NCI-H128 (cell line): ENCODE measurements at regions not wholly inside any gene's neighbourhood (a gene's known extent, or its start where the extent isn't known, plus 50 kb on each side); places are given as distances from the start of the nearest gene placed in this dataset.
"Not testable (repeated sequence)": the region's sequence is repeated elsewhere in the genome, so short reads cannot be mapped to it uniquely, and the experiment has no call there.

Experiments
- DNase-seq: peaks from one replicate; lab custom pipeline; 2025; ENCODE audit not compliant: unreplicated experiment; lab: John Stamatoyannopoulos, UW

DNA sequence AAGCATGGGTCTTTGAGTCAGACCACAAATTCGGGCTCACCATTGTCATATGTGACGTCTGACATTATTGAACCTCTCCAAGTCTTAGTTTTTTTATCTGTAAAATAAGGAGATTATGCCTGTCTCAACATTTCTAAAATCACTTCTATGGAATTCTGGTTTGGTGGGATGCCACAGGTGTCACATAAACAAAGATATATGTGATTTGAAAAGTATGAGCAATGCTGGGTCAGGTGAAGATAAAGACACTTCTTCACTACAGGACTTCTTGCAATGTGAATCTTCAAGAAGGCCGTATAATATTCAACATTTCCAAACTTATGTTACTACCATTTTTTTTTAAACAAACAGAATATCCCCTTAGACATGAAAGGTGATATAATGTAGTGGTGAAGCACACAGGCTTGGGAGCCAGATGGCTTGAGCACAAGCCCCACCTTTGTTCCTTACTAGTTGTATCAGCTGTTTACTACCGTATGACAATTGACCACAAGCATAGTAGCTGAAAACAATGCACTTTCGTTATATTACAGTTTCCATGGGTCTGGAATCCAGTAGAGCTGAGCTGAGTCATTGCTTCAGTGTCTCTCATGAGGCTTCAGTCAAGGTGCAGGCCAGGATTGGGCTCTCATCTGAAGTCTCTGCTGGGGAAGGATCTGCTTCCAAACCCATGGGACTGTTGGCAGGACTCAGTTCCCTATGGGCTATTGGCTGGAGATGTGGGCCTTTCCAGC, 87.7 kb downstream of the UTP18 start:
- DNase-seq: no peak

DNA sequence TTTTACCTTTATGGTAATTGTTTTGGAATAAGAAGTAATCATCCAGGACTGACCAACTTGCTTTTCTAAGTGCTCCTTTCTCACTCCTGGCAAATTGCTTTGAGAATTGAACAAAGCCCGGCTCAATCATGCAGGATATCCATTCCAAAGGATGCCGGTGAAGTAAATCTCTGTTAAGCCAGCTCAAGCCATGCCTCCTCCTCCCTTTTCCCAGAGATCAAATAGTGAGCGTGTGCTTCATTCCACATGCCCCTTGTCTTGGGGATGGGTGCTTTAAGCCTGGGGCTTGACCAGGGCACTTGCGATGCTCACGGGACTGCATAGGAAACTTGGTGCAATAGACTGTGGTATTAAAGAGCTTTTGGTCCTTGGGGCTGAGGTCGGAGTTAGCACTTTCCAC, 90.7 kb downstream of the UTP18 start:
- DNase-seq: no peak

DNA sequence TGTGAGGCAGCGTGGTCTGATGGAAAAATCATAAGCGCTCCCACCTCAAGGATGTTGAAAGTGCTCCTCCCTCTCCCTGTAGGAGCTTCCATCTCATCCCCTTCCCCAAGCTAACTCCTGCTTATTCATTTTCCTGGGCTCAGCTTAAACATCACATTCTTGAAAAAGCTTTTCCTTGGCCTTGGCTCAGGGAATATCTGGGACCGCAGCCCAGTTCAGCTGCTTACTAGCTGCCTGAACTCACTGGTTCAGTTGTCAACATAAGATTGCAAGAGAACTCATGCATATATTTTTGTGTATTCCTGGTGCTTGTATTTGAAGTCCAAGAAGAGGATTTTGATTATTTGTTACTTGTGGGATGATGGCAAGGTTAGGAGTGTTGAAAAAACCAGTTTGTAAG, 91.5 kb downstream of the UTP18 start:
- DNase-seq: no peak

DNA sequence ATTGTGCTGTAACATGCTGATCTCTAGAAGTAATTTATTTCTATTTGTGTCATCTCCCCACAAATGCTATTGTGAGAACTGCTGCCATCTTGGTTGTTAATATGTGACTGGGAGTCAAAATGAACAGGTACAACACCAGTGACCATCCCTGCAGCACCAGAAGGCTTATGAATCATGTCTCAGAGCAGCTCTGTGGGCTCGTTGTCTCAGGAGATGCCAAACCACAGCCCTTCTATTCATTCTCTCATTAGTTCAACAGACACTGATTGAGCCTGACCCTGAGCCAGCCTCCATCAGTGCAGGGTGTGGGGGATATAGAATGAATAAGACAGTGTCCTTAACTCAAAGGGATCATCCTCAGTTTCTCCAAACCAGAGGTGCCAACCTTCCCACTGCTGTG, 92.5 kb downstream of the UTP18 start:
- no peak for DNase-seq

DNA sequence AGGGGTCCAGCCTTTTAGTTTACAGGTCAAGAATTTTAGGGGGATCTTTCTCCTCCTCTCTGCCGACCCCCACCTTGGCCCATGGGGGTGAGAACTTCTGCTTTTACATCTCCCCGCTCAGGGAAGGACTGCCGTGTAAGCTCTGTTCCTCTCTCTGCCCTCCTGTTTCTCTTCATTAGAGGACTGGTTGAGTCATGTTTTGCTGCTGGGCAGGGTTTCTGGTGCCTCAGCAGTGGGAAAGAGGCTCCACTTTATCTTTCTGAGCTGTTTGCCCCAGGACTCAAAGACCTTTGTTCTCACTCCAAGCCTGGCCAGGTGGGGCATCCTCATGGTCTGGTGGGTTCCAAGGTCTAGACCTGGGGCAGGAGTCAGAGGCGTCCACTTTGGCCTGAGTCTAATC, 93.0 kb downstream of the UTP18 start:
- DNase-seq: no peak

DNA sequence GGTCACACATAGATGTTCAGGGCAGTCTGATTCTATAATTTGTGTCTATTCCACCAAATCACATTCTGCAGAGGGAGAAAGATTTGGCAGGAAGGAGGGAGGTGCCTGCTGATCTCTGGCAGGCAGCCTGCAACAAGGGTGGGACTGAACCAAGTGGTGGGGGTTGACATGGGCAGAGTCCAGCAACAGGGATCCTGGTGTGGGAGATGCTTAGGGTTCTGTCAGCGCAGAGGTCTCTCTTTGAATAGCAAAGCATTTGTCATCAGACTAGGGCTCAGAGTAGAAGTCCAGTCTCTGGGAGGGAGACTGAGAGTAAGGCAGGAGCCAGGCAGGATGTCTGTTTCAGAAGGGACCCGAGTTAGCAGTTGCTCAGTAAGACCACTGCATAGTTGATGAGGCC, 94.6 kb downstream of the UTP18 start:
- DNase-seq: no peak

DNA sequence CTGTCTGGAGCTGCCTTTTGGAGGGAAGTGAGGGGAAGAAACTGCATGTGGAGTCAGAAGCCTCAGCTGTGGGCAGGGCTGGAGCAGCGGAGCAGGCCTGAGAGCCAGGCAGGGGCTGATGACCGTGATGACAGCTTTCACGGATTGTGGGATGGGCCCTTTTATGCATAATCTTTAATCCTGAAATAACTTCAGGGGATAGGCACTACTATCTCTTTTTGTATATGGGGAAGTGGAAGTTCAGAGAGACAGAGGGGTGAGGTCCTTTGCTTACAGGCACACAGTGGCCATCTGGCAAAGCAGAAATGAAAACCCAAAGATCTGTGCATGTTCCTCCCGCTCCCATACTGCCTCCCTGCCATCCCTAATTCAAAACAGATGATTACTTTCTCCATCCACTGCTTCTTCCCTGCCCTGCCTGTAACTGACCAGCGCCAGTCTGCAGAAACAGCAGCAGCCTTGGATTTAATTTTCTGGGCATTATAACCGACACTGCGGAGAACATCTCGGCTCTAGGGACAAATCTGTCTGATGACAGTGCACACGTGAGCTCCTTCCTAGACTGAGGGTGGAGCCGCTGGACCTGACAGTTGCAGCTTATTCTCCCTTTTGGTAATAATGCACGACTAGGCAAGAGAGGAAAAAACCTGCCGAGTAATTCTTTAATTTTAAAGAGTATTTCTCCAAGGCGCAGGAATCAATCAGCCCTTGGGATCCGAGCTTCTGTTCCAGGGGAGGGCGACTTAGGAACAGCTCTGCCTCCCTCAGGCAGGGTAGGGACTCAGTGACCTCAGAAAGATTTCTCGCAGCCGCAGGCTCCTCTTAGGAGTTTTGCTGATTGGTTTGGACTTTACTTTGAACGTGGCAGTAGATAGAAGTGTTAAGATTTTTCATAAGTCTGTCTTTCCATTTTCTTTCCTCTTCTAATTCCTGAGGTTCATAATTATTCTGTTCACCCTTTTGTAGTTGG, 95.4 kb downstream of the UTP18 start:
- DNase-seq: no peak

DNA sequence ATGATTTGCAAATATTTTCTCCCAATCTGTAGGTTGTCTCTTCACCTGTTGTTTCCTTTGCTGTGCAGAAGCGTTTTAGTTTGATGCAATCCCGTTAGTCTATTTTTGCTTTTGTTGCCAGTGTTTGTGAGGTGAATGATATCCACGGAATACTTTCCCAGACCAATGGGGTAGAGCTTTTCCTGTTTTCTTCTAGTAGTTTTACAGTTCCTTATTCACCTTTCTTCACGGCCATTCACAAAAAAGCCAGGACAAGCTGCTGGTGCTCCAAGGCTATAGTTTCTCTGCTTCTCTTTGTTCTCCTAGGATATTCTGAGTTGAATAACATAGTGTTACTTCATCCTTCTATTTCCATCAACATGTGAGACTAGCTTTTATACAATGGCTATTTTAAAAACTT, 98.7 kb downstream of the UTP18 start:
- DNase-seq: no peak

DNA sequence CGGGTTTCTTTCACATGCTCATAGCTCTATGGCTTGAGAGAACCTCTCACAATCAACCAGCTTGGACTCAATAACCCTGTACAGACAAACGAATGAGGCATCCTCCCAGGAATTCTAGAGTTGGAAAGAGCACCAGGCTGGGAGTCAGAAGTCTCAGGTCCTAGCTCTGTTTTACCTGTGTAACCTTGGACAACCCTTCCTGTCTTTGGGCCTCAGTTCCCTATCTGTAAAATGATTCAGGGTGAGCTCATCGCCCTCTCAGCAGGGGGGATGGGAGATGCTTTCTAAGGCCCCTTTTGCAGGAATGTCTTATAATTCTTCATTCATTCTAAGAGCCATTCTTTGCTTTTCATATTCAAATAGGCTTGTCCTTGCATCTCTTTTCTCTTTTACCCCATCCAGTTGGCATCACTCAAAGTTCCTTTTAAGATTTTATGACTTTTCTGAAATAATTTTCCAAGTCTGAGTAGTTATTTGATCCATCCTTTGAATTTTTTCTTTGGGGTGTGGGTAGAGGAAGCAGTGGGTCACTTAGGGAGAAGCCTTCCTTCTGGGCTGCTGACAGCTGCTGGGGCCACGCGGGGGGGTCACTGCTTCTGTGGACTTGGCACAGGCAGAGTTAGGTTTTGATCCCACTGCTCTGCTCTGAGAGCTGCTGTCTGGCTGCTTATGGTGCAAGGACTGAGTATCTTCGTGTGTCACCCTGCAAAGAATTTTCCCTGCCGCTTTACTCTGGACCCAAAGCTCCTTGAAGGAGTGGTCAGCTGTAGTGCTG, 102.7 kb downstream of the UTP18 start:
- no peak for DNase-seq

DNA sequence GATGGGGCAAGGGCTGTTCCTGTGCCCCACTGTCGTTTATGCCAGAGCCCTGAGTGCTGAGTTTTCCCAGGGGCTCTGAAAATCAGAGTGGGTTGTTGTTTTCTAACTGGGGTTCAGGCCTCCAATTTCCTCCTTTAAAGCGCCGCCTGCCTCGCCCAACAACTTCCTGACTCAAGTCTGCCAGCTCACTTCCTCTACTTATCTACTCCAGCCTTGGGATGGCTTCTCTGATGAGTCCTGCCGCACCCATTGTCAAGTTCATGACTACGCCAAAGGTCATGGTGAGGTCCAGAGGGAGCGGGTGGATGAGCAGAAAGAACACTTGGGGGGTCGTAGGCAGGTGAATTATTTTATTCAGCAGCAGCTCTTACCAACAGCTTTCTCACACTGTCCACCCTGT, 104.7 kb downstream of the UTP18 start:
- no peak for DNase-seq

DNA sequence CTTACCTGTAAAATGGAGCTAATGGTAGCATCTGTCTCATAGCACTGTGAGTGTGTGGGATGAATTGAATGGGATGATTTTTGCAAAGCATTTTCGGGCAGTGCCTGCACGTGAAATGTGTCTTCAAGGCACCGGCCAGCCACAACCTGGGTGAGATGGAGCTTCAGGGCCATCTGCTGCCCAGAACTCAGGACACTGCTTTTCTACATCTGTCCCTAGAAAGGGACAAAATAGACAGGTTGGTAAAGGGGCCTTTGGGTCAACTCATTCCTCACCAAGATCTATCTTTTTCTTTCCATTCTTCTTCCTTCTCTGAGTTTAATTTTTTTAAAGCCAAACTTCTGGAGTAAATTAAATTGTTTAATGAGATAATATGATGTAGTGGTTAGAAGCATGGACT, 106.5 kb downstream of the UTP18 start:
- DNase-seq: no peak

DNA sequence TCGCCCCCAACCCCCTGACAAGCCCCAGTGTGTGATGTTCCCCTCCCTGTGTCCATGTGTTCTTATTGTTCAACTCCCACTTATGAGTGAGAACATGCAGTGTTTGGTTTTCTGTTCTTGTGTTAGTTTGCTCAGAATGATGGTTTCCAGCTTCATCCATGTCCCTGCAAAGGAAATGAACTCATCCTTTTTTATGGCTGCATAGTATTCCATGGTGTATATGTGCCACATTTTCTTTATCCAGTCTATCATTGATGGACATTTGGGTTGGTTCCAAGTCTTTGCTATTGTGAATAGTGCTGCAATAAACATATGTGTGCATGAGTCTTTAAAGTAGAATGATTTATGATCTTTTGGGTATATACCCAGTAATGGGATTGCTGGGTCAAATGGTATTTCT, 107.5 kb downstream of the UTP18 start:
- DNase-seq: not testable (repeated sequence)

DNA sequence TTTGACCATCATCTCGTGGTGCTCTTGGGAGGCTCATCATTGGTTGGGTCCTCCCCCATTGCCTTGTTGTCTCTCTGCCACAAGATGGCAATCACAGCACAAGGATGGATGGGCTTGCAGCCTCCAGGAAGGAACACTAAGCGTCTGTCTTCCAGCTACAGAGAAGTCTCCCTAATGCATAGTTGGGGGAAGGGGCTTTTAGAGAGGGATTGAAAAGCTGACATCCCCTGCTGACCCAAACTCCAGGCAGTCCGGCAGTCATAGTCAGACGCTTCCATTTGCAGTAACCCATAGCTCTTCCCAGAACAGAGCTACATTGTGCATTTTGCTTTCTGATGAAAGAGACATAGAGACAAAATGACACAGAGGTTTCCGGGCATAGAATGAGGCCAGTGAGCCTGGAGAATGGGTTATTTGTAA, 111.4 kb downstream of the UTP18 start:
- DNase-seq: no peak

DNA sequence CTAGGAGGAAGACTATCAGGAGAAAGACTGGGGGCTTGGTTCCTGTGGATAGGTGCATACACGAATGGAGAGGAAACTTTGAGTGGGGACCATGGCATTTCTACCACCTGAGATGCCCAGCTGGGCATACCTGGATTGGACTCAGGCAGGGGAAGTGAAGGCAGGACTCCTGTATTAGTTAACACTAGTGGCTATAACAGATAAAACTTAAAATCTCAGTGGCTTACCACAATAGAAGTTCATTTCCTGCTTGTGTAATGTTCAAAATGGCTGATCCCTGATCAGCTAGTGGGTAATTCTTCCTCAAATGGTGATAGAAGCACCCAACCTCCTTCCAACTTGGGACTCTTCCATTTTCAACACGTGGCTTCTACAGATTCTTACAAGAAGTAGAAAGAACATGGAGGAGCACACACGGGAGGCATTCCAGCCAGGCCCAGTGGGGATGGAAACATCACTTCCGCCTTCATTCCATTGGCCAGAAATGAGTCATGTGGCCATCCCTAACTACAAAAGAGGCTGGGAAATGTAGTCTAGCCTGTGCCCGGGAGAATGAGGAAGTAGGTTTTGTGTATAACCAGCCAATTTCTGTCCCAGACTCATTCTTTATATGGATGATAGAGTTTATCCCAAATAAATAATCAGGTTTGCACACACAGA, 112.1 kb downstream of the UTP18 start:
- DNase-seq: no peak

DNA sequence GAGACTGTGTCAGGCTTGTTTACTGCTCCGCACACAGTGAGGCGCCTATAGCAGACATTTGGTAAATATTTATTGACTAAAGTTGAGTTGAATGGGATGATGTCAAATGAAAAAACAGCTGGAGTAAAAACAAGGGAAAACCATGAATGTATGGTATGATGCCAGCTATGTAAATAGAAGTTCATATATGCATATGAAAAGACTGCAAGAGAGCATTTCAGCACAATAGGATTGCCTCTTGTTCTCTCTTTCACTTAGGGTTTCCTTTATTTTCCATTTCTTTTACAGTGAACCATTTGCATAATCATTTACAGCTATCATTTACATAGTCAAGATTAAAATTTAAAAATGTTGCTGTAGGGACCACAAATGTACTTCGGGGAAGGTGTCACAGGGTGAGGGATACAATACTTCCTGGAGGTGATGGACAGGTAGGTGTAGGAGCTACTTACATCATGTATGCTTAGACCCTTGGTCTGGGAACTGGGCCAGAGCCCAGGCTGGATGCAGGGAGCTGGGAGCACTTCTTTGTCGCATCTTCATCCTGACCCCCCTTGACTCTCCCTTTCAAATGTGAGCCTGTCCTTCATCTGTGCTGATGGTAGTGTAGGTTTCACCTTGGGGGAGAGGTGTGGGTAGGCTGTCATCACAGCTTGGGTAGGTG, 113.3 kb downstream of the UTP18 start:
- no peak for DNase-seq

DNA sequence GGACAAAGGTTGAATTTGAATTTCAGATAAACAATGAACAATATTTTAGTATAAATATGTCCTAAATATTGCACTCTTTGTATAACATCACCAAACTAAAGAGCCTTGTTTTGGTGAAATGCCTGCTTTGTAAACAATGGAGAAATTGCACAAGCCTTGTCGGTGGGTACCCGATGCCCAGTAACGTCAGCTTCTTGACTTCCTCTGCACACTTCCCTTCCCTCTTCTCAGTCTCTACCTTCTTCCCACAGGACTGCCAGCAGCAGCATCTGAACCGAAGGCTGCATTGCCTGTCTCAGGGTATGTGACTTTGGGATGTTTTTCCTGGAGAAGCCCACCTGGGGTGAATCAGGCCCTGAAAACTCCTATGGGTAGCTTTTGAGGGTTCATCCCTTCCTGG, 113.9 kb downstream of the UTP18 start:
- DNase-seq: no peak

DNA sequence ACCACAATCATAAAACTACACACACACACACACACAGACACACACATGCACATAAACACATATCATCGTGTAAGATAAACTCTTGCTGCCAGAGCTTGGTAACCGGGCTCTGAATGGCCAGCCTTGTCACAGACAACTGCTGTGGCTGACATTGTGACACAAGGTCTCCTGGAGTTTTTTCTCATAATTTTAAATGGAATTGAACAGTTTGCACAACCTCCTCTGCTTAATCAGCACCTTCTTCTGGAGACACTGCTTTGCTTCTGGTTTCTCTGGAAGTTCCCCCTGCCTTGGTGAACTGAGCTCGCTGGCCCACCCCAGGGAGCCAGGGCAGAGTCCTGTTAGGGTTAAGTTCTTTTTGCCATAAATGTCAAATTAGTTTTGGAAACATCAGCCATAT, 115.4 kb downstream of the UTP18 start:
- DNase-seq: no peak

DNA sequence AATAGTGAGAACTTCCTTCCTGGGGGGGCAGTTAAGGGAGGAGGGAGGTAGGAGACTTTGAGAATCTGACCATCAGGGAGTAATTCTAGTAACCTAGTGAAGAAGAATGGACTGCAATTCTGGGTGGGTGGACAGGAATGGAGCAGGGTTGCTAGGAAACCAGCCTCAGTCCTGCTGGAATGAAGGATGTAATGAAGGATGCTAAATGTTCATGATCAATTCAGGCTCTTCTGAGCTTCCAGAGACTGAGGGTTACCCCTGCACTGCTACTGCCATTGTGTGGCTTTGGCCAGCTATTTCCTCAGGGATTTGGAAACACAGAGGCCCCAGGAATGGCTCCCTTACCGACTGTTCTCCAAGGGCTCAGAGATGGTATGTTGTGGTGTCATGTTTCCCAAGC, 116.4 kb downstream of the UTP18 start:
- no peak for DNase-seq

DNA sequence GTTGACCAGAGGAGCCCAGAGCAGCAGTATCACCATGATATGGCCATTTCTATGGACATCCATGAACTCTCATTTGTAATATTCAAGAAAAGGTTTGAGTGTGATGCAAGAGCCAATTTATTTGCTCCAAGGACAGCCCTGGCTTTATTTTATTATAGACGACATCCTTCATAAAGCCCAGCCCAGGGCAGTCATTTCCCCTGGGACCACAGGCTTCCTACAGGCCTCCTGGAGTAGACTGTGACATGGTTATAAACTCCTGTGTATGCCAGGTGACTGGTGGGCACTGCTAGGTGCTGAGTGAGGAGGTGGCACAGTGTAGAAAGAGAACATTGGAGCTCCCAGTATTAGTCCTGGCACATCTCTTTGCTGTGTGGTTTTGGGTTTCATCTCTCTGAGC, 120.9 kb downstream of the UTP18 start:
- no peak for DNase-seq

DNA sequence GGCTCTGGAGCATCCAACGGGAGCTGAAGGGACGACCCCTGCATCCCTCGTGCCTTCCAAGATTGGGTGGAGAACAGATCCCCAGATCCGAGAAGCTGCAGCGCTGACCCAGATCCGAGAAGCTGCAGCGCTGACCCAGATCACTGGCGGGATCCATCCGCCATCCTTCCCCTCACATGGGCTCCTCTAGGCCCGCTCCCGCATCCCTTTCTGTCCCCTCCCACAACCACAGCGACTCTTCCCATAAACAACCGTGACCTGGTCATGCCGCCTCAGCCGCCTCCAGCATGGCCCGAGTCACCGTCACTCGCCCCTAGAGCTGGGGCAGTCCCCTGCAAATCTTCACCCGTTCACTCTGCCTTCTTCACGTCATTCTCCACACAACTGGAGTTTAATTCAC, 124.9 kb downstream of the UTP18 start:
- DNase-seq: no peak

DNA sequence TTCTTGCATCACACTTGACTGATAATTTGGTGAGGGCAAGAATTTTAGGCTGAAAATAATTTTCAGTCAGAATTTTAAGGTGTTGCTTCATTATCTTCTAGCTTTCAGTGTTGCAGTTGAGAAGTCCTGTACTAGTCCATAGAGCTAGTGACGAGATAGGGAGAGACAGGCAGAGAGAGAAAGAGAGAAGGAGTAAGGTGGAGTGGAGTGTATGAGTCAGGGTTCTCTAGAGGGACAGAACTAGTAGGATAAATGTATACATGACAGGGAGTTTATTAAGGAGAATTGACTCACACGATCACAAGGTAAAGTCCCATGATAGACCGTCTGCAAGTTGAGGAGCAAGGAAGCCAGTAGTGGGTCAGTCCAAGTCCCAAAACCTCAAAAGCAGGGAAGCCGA, 127.2 kb downstream of the UTP18 start:
- no peak for DNase-seq
